ENCODE measurements at regions not wholly inside any gene's neighbourhood (a gene's known extent, or its start where the extent isn't known, plus 50 kb on each side); places are given as distances from the start of the nearest gene placed in this dataset.

GRCh38 chr19:31715249-31715945 lies 366.2 kb upstream of the TSHZ3 start:
- Histone ChIP-seq H3K4me1 (ENCODE audit: insufficient read depth, low read length) (no peaks in the 10 kb centered on the region), H3K36me3 (ENCODE audit: insufficient read depth, low read length) (no peaks in the 10 kb centered on the region), H3K27ac (ENCODE audit: low read depth, low read length) (no peak overlapping the region), H3K4me3 (ENCODE audit: insufficient read depth, low read depth, low read length) (no peak overlapping the region), H3K79me2 (ENCODE audit: insufficient read depth, low read length) (no peaks in the 10 kb centered on the region), H3K4me2 (ENCODE audit: low read length) (peak overlapping the region; percentile 48), H4K20me1 (ENCODE audit: insufficient read depth, low read length) (no peaks in the 10 kb centered on the region), H3K9me3 (ENCODE audit: insufficient read depth, low read depth, low read length) (no peaks in the 10 kb centered on the region), H3K9ac (ENCODE audit: low read length) (no peak overlapping the region), H2AFZ (ENCODE audit: low read depth, low read length) (no peak overlapping the region), H3K27me3 (ENCODE audit: insufficient read depth, low read length) (no peaks in the 10 kb centered on the region)
- no peak overlapping the region for H3K4me3 Mint-ChIP-seq (ENCODE audit: unreplicated experiment)
- peak; percentile 17 for DNase-seq (ENCODE audit: low read depth)
- no peak overlapping the region for H3K27ac Mint-ChIP-seq (ENCODE audit: unreplicated experiment)
- no peaks in the 10 kb centered on the region for H3K36me3 Mint-ChIP-seq (ENCODE audit: low read depth, unreplicated experiment)
- no peak for TF ChIP-seq CTCF (IDR thresholded peaks at IDR 0.05; ENCODE audit: insufficient read depth, low read depth, low read length)
- no peak for TF ChIP-seq EZH2 (IDR thresholded peaks at IDR 0.05; ENCODE audit: insufficient read depth, low read length)
- H3K4me1 Mint-ChIP-seq (ENCODE audit: low read depth, unreplicated experiment): peaks cover 14% of the 10 kb centered on the region
- no peaks in the 10 kb centered on the region for H3K9me3 Mint-ChIP-seq (ENCODE audit: unreplicated experiment)
- no peak for FAIRE-seq
- H3K27me3 Mint-ChIP-seq (ENCODE audit: low read depth, unreplicated experiment): peaks cover 9% of the 10 kb centered on the region

- Histone ChIP-seq H3K27ac (ENCODE audit: low read depth, low read length) (no peak overlapping the region), H3K9ac (ENCODE audit: low read length) (no peak overlapping the region), H4K20me1 (ENCODE audit: insufficient read depth, low read length) (no peaks in the 10 kb centered on the region), H3K4me3 (ENCODE audit: insufficient read depth, low read depth, low read length) (no peak overlapping the region), H3K4me1 (ENCODE audit: insufficient read depth, low read length) (no peaks in the 10 kb centered on the region), H3K36me3 (ENCODE audit: insufficient read depth, low read length) (no peaks in the 10 kb centered on the region), H3K9me3 (ENCODE audit: insufficient read depth, low read depth, low read length) (no peaks in the 10 kb centered on the region), H2AFZ (ENCODE audit: low read depth, low read length) (no peak overlapping the region), H3K79me2 (ENCODE audit: insufficient read depth, low read length) (no peaks in the 10 kb centered on the region), H3K4me2 (ENCODE audit: low read length) (no peak overlapping the region), H3K27me3 (ENCODE audit: insufficient read depth, low read length) (no peaks in the 10 kb centered on the region)
- TF ChIP-seq EZH2 (IDR thresholded peaks at IDR 0.05; ENCODE audit: insufficient read depth, low read length) (no peak), CTCF (IDR thresholded peaks at IDR 0.05; ENCODE audit: insufficient read depth, low read depth, low read length) (no peak)
- Mint-ChIP-seq H3K27ac (ENCODE audit: unreplicated experiment) (peak overlapping the region; percentile 43), H3K27me3 (ENCODE audit: low read depth, unreplicated experiment) (peaks cover 6% of the 10 kb centered on the region), H3K4me3 (ENCODE audit: unreplicated experiment) (no peak overlapping the region), H3K9me3 (ENCODE audit: unreplicated experiment) (peaks cover 4% of the 10 kb centered on the region), H3K36me3 (ENCODE audit: low read depth, unreplicated experiment) (no peaks in the 10 kb centered on the region), H3K4me1 (ENCODE audit: low read depth, unreplicated experiment) (peaks cover 14% of the 10 kb centered on the region)
- no peak for FAIRE-seq
- DNase-seq (ENCODE audit: low read depth): no peak
Measured at GRCh38 chr19:31716826-31717225, 367.6 kb upstream of the TSHZ3 start.

GRCh38 chr19:31717269-31717923 lies 368.2 kb upstream of the TSHZ3 start:
- no peak overlapping the region for H3K4me3 ChIP-seq (ENCODE audit: insufficient read depth, low read depth, low read length)
- no peaks in the 10 kb centered on the region for H3K4me1 ChIP-seq (ENCODE audit: insufficient read depth, low read length)
- no peak for TF ChIP-seq CTCF (IDR thresholded peaks at IDR 0.05; ENCODE audit: insufficient read depth, low read depth, low read length)
- no peak overlapping the region for H3K9ac ChIP-seq (ENCODE audit: low read length)
- H2AFZ ChIP-seq (ENCODE audit: low read depth, low read length): no peak overlapping the region
- no peaks in the 10 kb centered on the region for H3K36me3 Mint-ChIP-seq (ENCODE audit: low read depth, unreplicated experiment)
- H3K36me3 ChIP-seq (ENCODE audit: insufficient read depth, low read length): no peaks in the 10 kb centered on the region
- peak overlapping the region; percentile 55 for H3K27ac Mint-ChIP-seq (ENCODE audit: unreplicated experiment)
- no peak overlapping the region for H3K4me3 Mint-ChIP-seq (ENCODE audit: unreplicated experiment)
- FAIRE-seq: no peak
- H3K9me3 ChIP-seq (ENCODE audit: insufficient read depth, low read depth, low read length): no peaks in the 10 kb centered on the region
- DNase-seq (ENCODE audit: low read depth): peak; percentile 12
- H3K27me3 Mint-ChIP-seq (ENCODE audit: low read depth, unreplicated experiment): peaks cover 6% of the 10 kb centered on the region
- no peak overlapping the region for H3K4me2 ChIP-seq (ENCODE audit: low read length)
- H3K4me1 Mint-ChIP-seq (ENCODE audit: low read depth, unreplicated experiment): peaks cover 14% of the 10 kb centered on the region
- H3K27me3 ChIP-seq (ENCODE audit: insufficient read depth, low read length): no peaks in the 10 kb centered on the region
- H4K20me1 ChIP-seq (ENCODE audit: insufficient read depth, low read length): no peaks in the 10 kb centered on the region
- no peaks in the 10 kb centered on the region for H3K79me2 ChIP-seq (ENCODE audit: insufficient read depth, low read length)
- peaks cover 4% of the 10 kb centered on the region for H3K9me3 Mint-ChIP-seq (ENCODE audit: unreplicated experiment)
- H3K27ac ChIP-seq (ENCODE audit: low read depth, low read length): no peak overlapping the region

Measured in astrocyte (in vitro differentiated cells and primary cell).